Transverse colon (tissue), 3 donors: ENCODE measurements at regions not wholly inside any gene's neighbourhood (a gene's known extent, or its start where the extent isn't known, plus 50 kb on each side); places are given as distances from the start of the nearest gene placed in this dataset.

Experiments
- CTCF ChIP-seq, 5 experiments: fragments of 200-600 bp in 3 of 5; fragments of 450-650 bp in 2 of 5; sonication (generic) in 3 of 5; IDR thresholded peaks; 1 replicate in 2 of 5; 2 replicates in 3 of 5; pipeline ENCODE4 v1.5.1; 2016 to 2017; ENCODE audit warnings: antibody characterized with exemption in 5 of 5, inconsistent platforms in 3 of 5, mild to moderate bottlenecking in 2 of 5, moderate library complexity in 1 of 5
- EP300 ChIP-seq: sonication (generic); formaldehyde crosslinking; IDR thresholded peaks from one replicate; pipeline ENCODE4 v1.6.1; 2017; ENCODE audit warnings: antibody characterized with exemption, low read depth
- POLR2A ChIP-seq: fragments of 450-650 bp; IDR thresholded peaks from one replicate; pipeline ENCODE4 v1.6.1; 2016; ENCODE audit warnings: antibody characterized with exemption, mild to moderate bottlenecking, moderate library complexity

GRCh38 chr11:70507466-70508230, 109.3 kb downstream of the CTTN start:
- TF ChIP-seq CTCF (IDR thresholded peaks at IDR 0.05) (no peak), EP300 (no peak), POLR2A (no peak)
